Epithelial cell of esophagus (primary cell): ENCODE measurements at regions not wholly inside any gene's neighbourhood (a gene's known extent, or its start where the extent isn't known, plus 50 kb on each side); places are given as distances from the start of the nearest gene placed in this dataset.

Experiments
- DNase-seq: peaks from one replicate; pipeline ENCODE4 v3.0.0; 2010; ENCODE audit warnings: low read depth
- H3K4me3 ChIP-seq: 2 replicates; pipeline ENCODE4 v1.5.1; 2011; ENCODE audit warnings: mild to moderate bottlenecking, low read length, control low read depth
- CTCF ChIP-seq: IDR thresholded peaks from 2 replicates; pipeline ENCODE4 v1.5.1; 2011; ENCODE audit warnings: low read depth, mild to moderate bottlenecking, low read length, control low read depth, inconsistent platforms; ENCODE audit not compliant: insufficient read depth; ENCODE audit errors: missing control alignments

- no peak overlapping the region for H3K4me3 ChIP-seq
- no peak for TF ChIP-seq CTCF
- no peak for DNase-seq
Observed at GRCh38 chr11:116648247-116649174, 124.3 kb downstream of the BUD13 start.

- TF ChIP-seq CTCF, result no peak
- DNase-seq, result no peak
- H3K4me3 ChIP-seq, result no peak overlapping the region
Observed at GRCh38 chr11:116647305-116648080, 125.3 kb downstream of the BUD13 start.

GRCh38 chr11:116646191-116646590 lies 126.6 kb downstream of the BUD13 start:
- TF ChIP-seq CTCF, result no peak
- DNase-seq, result no peak
- H3K4me3 ChIP-seq, result no peak overlapping the region

GRCh38 chr11:116644941-116645305 lies 127.9 kb downstream of the BUD13 start:
- TF ChIP-seq CTCF, result no peak
- no peak for DNase-seq
- H3K4me3 ChIP-seq, result no peak overlapping the region

GRCh38 chr11:116644201-116644940 lies 128.4 kb downstream of the BUD13 start:
- no peak for TF ChIP-seq CTCF
- DNase-seq, result no peak
- no peak overlapping the region for H3K4me3 ChIP-seq

GRCh38 chr11:116643521-116643920 lies 129.3 kb downstream of the BUD13 start:
- DNase-seq, result no peak
- H3K4me3 ChIP-seq, result no peak overlapping the region
- TF ChIP-seq CTCF, result no peak
